DND-41 (cell line): ENCODE measurements at regions not wholly inside any gene's neighbourhood (a gene's known extent, or its start where the extent isn't known, plus 50 kb on each side); places are given as distances from the start of the nearest gene placed in this dataset.

Experiments
- CTCF ChIP-seq: IDR thresholded peaks from 2 replicates; pipeline ENCODE4 v1.5.1; 2012; ENCODE audit warnings: borderline replicate concordance, low read length, moderate library complexity, mild to moderate bottlenecking; ENCODE audit not compliant: poor library complexity, severe bottlenecking; ENCODE audit errors: extremely low read depth
- EZH2 ChIP-seq: IDR thresholded peaks from 3 replicates; pipeline ENCODE4 v1.6.1; 2012; ENCODE audit warnings: borderline replicate concordance, low read depth, mild to moderate bottlenecking, moderate library complexity, low read length, inconsistent platforms; ENCODE audit not compliant: severe bottlenecking

- no peak for TF ChIP-seq CTCF
- TF ChIP-seq EZH2: no peak
Observed at GRCh38 chr3:127459891-127460290, 130.6 kb downstream of the TPRA1 start.
